ENCODE measurements at regions not wholly inside any gene's neighbourhood (a gene's known extent, or its start where the extent isn't known, plus 50 kb on each side); places are given as distances from the start of the nearest gene placed in this dataset.
A peak's percentile ranks its signal among the peaks of the same experiment; 100 is the strongest.

GRCh38 chr1:68617942-68618341 is 121.1 kb upstream of the DEPDC1 start:
- no peak for DNase-seq
- Histone ChIP-seq H3K9me3 (ENCODE audit: low read depth) (no peaks in the 10 kb centered on the region), H3K4me3 (no peak overlapping the region), H3K79me2 (ENCODE audit: insufficient read depth) (no peaks in the 10 kb centered on the region), H4K20me1 (ENCODE audit: insufficient read depth) (no peaks in the 10 kb centered on the region), H3K27ac (no peak overlapping the region), H3K9ac (no peak overlapping the region), H3K4me1 (ENCODE audit: insufficient read depth) (no peaks in the 10 kb centered on the region), H3K4me2 (ENCODE audit: unreplicated experiment) (no peak overlapping the region), H3F3A (ENCODE audit: insufficient read depth) (no peaks in the 10 kb centered on the region), H3K27me3 (replicated peaks; ENCODE audit: insufficient read depth) (no peaks in the 10 kb centered on the region), H3K36me3 (ENCODE audit: low read depth) (no peaks in the 10 kb centered on the region), H3K9me2 (ENCODE audit: insufficient read depth) (no peaks in the 10 kb centered on the region), H2AFZ (no peak overlapping the region)
- in situ Hi-C loops (cut with MboI): no loop called here
- no peak for TF ChIP-seq EZH2 (IDR thresholded peaks at IDR 0.05; ENCODE audit: insufficient read depth, poor library complexity, severe bottlenecking)
- no peak for TF ChIP-seq EZH2phosphoT487 (IDR thresholded peaks at IDR 0.05; ENCODE audit: insufficient read depth, low read depth)
- 3 to 5% methylated on average over 1 of the region's 1 CpG for WGBS, 2 experiments (ENCODE audit: low coverage in 1 of 2, low lambda C conversion rate in 2 of 2, missing lambda C conversion rate in 2 of 2)

DNA sequence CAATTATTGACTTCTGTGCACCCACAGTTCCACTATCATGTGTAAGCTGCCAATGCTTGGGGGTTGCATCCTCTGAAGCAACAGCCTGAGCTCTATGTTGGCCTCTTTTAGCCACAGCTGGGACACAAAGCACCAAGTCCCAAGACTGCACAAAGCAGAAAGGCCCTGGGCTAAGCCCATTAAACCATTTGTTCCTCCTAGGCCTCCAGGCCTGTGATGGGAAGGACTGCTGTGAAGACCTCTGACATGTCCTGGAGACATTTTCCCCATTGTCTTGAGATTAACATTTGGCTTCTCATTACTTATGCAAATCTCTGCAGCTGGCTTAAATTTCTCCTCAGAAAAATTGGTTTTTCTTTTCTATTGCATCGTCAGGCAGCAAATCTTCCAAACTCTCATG is 123.7 kb upstream of the DEPDC1 start:
- H3K79me2 ChIP-seq (ENCODE audit: insufficient read depth): no peaks in the 10 kb centered on the region
- H4K20me1 ChIP-seq (ENCODE audit: insufficient read depth): no peaks in the 10 kb centered on the region
- peaks cover 6% of the 10 kb centered on the region for H3K4me1 ChIP-seq (ENCODE audit: insufficient read depth)
- no peak overlapping the region for H3K27ac ChIP-seq
- no peak for DNase-seq
- TF ChIP-seq EZH2 (IDR thresholded peaks at IDR 0.05; ENCODE audit: insufficient read depth, poor library complexity, severe bottlenecking) (no peak), EZH2phosphoT487 (IDR thresholded peaks at IDR 0.05; ENCODE audit: insufficient read depth, low read depth) (no peak)
- no peaks in the 10 kb centered on the region for H3K36me3 ChIP-seq (ENCODE audit: low read depth)
- H3K27me3 ChIP-seq (replicated peaks; ENCODE audit: insufficient read depth): no peaks in the 10 kb centered on the region
- WGBS, 2 experiments (ENCODE audit: low coverage in 1 of 2, low lambda C conversion rate in 2 of 2, missing lambda C conversion rate in 2 of 2): 6 to 8% methylated on average over 1 of the region's 1 CpG
- no peak overlapping the region for H3K9ac ChIP-seq
- in situ Hi-C loops (cut with MboI): no loop called here
- H3K4me3 ChIP-seq: no peak overlapping the region
- no peaks in the 10 kb centered on the region for H3F3A ChIP-seq (ENCODE audit: insufficient read depth)
- H3K9me3 ChIP-seq (ENCODE audit: low read depth): no peaks in the 10 kb centered on the region
- H2AFZ ChIP-seq: no peak overlapping the region
- no peak overlapping the region for H3K4me2 ChIP-seq (ENCODE audit: unreplicated experiment)
- H3K9me2 ChIP-seq (ENCODE audit: insufficient read depth): no peaks in the 10 kb centered on the region

GRCh38 chr1:68623700-68624099 is 126.8 kb upstream of the DEPDC1 start:
- H2AFZ ChIP-seq: no peak overlapping the region

DNA sequence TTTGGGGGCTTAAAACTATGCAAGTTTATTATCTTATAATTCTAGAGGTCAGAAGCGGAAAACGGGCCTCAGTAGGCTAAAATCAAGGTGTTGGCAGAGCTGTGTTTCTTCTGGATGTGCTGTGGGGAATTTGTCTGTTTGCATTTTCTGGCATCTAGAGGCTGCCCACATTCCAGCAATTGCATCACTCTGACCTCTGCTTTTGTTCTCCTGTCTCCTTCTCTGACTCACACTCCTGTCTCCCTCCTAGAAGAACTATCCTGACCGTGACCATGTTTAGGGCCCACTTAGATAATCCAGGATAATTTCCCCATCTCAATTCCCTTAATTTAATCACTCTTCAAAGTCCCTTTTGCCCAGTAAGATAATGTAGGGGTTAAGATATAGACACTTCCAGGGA is 127.4 kb upstream of the DEPDC1 start:
- Histone ChIP-seq H3K4me2 (ENCODE audit: unreplicated experiment) (no peak overlapping the region), H3K27ac (no peak overlapping the region), H3K9me3 (ENCODE audit: low read depth) (no peaks in the 10 kb centered on the region), H3F3A (ENCODE audit: insufficient read depth) (no peaks in the 10 kb centered on the region), H3K4me1 (ENCODE audit: insufficient read depth) (peaks cover 6% of the 10 kb centered on the region), H3K9me2 (ENCODE audit: insufficient read depth) (no peaks in the 10 kb centered on the region), H3K27me3 (replicated peaks; ENCODE audit: insufficient read depth) (no peaks in the 10 kb centered on the region), H4K20me1 (ENCODE audit: insufficient read depth) (peaks cover 2% of the 10 kb centered on the region; the same call in 1 of the 2 replicates), H3K79me2 (ENCODE audit: insufficient read depth) (no peaks in the 10 kb centered on the region), H3K4me3 (no peak overlapping the region), H3K9ac (no peak overlapping the region), H3K36me3 (ENCODE audit: low read depth) (no peaks in the 10 kb centered on the region), H2AFZ (no peak overlapping the region)
- TF ChIP-seq EZH2phosphoT487 (IDR thresholded peaks at IDR 0.05; ENCODE audit: insufficient read depth, low read depth) (no peak), EZH2 (IDR thresholded peaks at IDR 0.05; ENCODE audit: insufficient read depth, poor library complexity, severe bottlenecking) (no peak)
- peak; percentile 73 for DNase-seq
- WGBS, 2 experiments (ENCODE audit: low coverage in 1 of 2, low lambda C conversion rate in 2 of 2, missing lambda C conversion rate in 2 of 2): 27 to 41% methylated on average over 3 of the region's 3 CpGs
- in situ Hi-C loops (cut with MboI): no loop called here

More at GRCh38 chr1:68623700-68624099, 126.8 kb upstream of the DEPDC1 start:
- no peaks in the 10 kb centered on the region for H3K9me2 ChIP-seq (ENCODE audit: insufficient read depth)
- no peaks in the 10 kb centered on the region for H3K79me2 ChIP-seq (ENCODE audit: insufficient read depth)
- WGBS, 2 experiments (ENCODE audit: low coverage in 1 of 2, low lambda C conversion rate in 2 of 2, missing lambda C conversion rate in 2 of 2): 33 to 41% methylated on average over 2 of the region's 2 CpGs
- no peaks in the 10 kb centered on the region for H3F3A ChIP-seq (ENCODE audit: insufficient read depth)
- TF ChIP-seq EZH2 (IDR thresholded peaks at IDR 0.05; ENCODE audit: insufficient read depth, poor library complexity, severe bottlenecking): no peak
- no peak for TF ChIP-seq EZH2phosphoT487 (IDR thresholded peaks at IDR 0.05; ENCODE audit: insufficient read depth, low read depth)
- H3K9ac ChIP-seq: no peak overlapping the region
- H3K36me3 ChIP-seq (ENCODE audit: low read depth): no peaks in the 10 kb centered on the region
- H3K27me3 ChIP-seq (replicated peaks; ENCODE audit: insufficient read depth): no peaks in the 10 kb centered on the region
- no peak overlapping the region for H3K4me2 ChIP-seq (ENCODE audit: unreplicated experiment)
- no peaks in the 10 kb centered on the region for H3K9me3 ChIP-seq (ENCODE audit: low read depth)
- H3K4me1 ChIP-seq (ENCODE audit: insufficient read depth): peaks cover 6% of the 10 kb centered on the region
- DNase-seq: no peak
- no peak overlapping the region for H3K4me3 ChIP-seq
- in situ Hi-C loops (cut with MboI): no loop called here
- no peak overlapping the region for H3K27ac ChIP-seq
- H4K20me1 ChIP-seq (ENCODE audit: insufficient read depth): peaks cover 2% of the 10 kb centered on the region; the same call in 1 of the 2 replicates

DNA sequence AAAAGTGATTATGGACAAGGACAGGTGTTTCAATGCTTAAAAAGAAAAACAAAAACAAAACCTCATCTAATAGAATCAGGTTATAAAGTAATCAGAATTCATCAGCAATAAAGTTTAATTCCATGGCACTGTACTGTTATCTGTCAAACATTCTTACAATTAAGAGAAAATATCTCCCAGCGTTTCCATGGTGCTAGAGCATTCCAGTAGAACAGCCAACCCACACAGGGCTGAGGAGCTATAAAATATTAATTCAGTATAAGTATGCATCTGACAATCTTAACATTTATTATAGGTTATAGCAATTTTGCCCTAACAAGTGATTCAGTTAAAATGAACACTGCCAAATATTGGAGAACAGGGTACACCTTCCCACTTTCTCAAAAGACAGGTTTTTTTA is 128.7 kb upstream of the DEPDC1 start:
- no peaks in the 10 kb centered on the region for H3K9me3 ChIP-seq (ENCODE audit: low read depth)
- no peak overlapping the region for H3K4me3 ChIP-seq
- no peaks in the 10 kb centered on the region for H3F3A ChIP-seq (ENCODE audit: insufficient read depth)
- no peak for DNase-seq
- no peak overlapping the region for H2AFZ ChIP-seq
- H3K9me2 ChIP-seq (ENCODE audit: insufficient read depth): no peaks in the 10 kb centered on the region
- H3K27me3 ChIP-seq (replicated peaks; ENCODE audit: insufficient read depth): no peaks in the 10 kb centered on the region
- H3K4me1 ChIP-seq (ENCODE audit: insufficient read depth): peaks cover 6% of the 10 kb centered on the region
- 29 to 34% methylated on average over 1 of the region's 1 CpG for WGBS, 2 experiments (ENCODE audit: low coverage in 1 of 2, low lambda C conversion rate in 2 of 2, missing lambda C conversion rate in 2 of 2)
- peaks cover 2% of the 10 kb centered on the region; the same call in 1 of the 2 replicates for H4K20me1 ChIP-seq (ENCODE audit: insufficient read depth)
- no peak overlapping the region for H3K27ac ChIP-seq
- TF ChIP-seq EZH2 (IDR thresholded peaks at IDR 0.05; ENCODE audit: insufficient read depth, poor library complexity, severe bottlenecking): no peak
- no peak for TF ChIP-seq EZH2phosphoT487 (IDR thresholded peaks at IDR 0.05; ENCODE audit: insufficient read depth, low read depth)
- no peak overlapping the region for H3K4me2 ChIP-seq (ENCODE audit: unreplicated experiment)
- in situ Hi-C loops (cut with MboI): no loop called here
- no peaks in the 10 kb centered on the region for H3K36me3 ChIP-seq (ENCODE audit: low read depth)
- H3K79me2 ChIP-seq (ENCODE audit: insufficient read depth): no peaks in the 10 kb centered on the region
- no peak overlapping the region for H3K9ac ChIP-seq

All from GM23248 (cell line).